SH-SY5Y (cell line): ENCODE measurements at regions not wholly inside any gene's neighbourhood (a gene's known extent, or its start where the extent isn't known, plus 50 kb on each side); places are given as distances from the start of the nearest gene placed in this dataset.

Source experiments
- GATA2 ChIP-seq: IDR thresholded peaks from 2 replicates; pipeline ENCODE4 v1.6.1; 2011; ENCODE audit warnings: mild to moderate bottlenecking, low read depth, low read length
- GATA3 ChIP-seq: IDR thresholded peaks from 2 replicates; pipeline ENCODE4 v1.6.1; 2011; ENCODE audit warnings: low read depth, mild to moderate bottlenecking, low read length, moderate library complexity

GRCh38 chr14:65167072-65167645 is 64.8 kb upstream of the MAX start:
- TF ChIP-seq GATA3 (no peak), GATA2 (no peak)
